Panc1 (cell line): ENCODE measurements at regions not wholly inside any gene's neighbourhood (a gene's known extent, or its start where the extent isn't known, plus 50 kb on each side); places are given as distances from the start of the nearest gene placed in this dataset.

Experiments used
- POLR2AphosphoS5 ChIP-seq: IDR thresholded peaks from 2 replicates; pipeline ENCODE4 v1.6.1; 2012; ENCODE audit warnings: mild to moderate bottlenecking, low read depth, low read length, moderate library complexity
- TF ChIP-seq, protein P1 (sequence below): fragments of 450-650 bp; IDR thresholded peaks from 2 replicates; pipeline ENCODE4 v1.5.1; 2017; ENCODE audit warnings: mild to moderate bottlenecking

DNA sequence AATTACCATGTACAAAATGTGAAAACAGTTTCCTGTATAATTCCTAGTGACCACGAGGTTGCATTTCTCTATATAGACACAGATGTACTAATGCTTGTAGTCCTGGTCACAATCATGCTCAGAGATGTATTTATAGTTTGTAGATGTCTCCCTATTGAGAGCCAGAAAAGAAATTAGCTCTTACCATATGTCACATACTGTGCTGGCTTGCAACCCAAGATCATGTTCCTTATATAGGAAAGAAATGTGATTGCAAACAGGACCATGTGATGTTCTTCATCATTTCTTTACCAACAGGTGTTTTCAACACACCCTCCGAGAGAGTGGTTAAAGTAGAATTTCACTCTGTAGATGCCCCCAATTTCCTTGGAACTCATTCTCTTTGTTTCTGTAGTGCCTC, 369.4 kb downstream of the CBLN4 start:
- TF ChIP-seq, protein P1, sequence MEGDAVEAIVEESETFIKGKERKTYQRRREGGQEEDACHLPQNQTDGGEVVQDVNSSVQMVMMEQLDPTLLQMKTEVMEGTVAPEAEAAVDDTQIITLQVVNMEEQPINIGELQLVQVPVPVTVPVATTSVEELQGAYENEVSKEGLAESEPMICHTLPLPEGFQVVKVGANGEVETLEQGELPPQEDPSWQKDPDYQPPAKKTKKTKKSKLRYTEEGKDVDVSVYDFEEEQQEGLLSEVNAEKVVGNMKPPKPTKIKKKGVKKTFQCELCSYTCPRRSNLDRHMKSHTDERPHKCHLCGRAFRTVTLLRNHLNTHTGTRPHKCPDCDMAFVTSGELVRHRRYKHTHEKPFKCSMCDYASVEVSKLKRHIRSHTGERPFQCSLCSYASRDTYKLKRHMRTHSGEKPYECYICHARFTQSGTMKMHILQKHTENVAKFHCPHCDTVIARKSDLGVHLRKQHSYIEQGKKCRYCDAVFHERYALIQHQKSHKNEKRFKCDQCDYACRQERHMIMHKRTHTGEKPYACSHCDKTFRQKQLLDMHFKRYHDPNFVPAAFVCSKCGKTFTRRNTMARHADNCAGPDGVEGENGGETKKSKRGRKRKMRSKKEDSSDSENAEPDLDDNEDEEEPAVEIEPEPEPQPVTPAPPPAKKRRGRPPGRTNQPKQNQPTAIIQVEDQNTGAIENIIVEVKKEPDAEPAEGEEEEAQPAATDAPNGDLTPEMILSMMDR: no peak
- no peak for TF ChIP-seq POLR2AphosphoS5
